PC-9 (cell line): ENCODE measurements at regions not wholly inside any gene's neighbourhood (a gene's known extent, or its start where the extent isn't known, plus 50 kb on each side); places are given as distances from the start of the nearest gene placed in this dataset.
A peak's percentile ranks its signal among the peaks of the same experiment; 100 is the strongest.

ENCODE experiments used
- BruUV-seq: library from RNA; stranded (reverse); fragments of 400-500 nt; replicated peaks from 2 replicates; lab custom pipeline; 2021; lab: Mats Ljungman, UMichigan
- CTCF ChIA-PET: fragments of 300-600 bp; sonication (Branson Sonifier 250); formaldehyde crosslinking; loops from one replicate; lab custom pipeline; 2022; ENCODE audit warnings: antibody characterized with exemption; lab: Charles Lee
- POLR2A ChIA-PET: fragments of 300-600 bp; sonication (Branson Sonifier 250); formaldehyde crosslinking; loops from one replicate; lab custom pipeline; 2022; ENCODE audit warnings: antibody characterized with exemption; ENCODE audit not compliant: unreplicated experiment; lab: Charles Lee
- DNase-seq, 2 experiments: peaks; one replicate each; pipeline versions ENCODE4 v3.0.0 to v3.0.0-alpha.2; 2015 to 2022; ENCODE audit warnings: mixed read lengths in 1 of 2
- H2AFZ ChIP-seq: fragments of 200-600 bp; sonication (generic); 2 replicates; pipeline ENCODE4 v1.8.1; 2017; ENCODE audit warnings: antibody characterized with exemption
- H3F3A ChIP-seq: fragments of 200-600 bp; sonication (generic); 2 replicates; pipeline ENCODE4 v1.8.1; 2017; ENCODE audit warnings: antibody characterized with exemption, mild to moderate bottlenecking, low read depth; ENCODE audit not compliant: insufficient read depth
- H3K27ac ChIP-seq: fragments of 200-600 bp; sonication (generic); 2 replicates; pipeline ENCODE4 v1.6.1; 2016; ENCODE audit warnings: mixed run types
- H3K27me3 ChIP-seq: fragments of 200-600 bp; sonication (generic); 2 replicates; pipeline ENCODE4 v1.6.1; 2016; ENCODE audit warnings: low read depth, mixed run types; ENCODE audit not compliant: insufficient read depth
- H3K36me3 ChIP-seq: fragments of 200-600 bp; sonication (generic); 2 replicates; pipeline ENCODE4 v1.6.1; 2016; ENCODE audit warnings: low read depth, mixed run types
- H3K4me1 ChIP-seq: fragments of 200-600 bp; sonication (generic); replicated peaks from 2 replicates; pipeline ENCODE4 v1.6.1; 2016; ENCODE audit warnings: mixed run types; ENCODE audit not compliant: insufficient read depth
- H3K4me2 ChIP-seq: fragments of 200-600 bp; sonication (generic); 2 replicates; pipeline ENCODE4 v1.6.1; 2017; ENCODE audit warnings: mixed run types
- H3K4me3 ChIP-seq: fragments of 200-600 bp; sonication (generic); 2 replicates; pipeline ENCODE4 v1.6.1; 2016; ENCODE audit warnings: mixed run types
- H3K79me2 ChIP-seq: fragments of 200-600 bp; sonication (generic); 2 replicates; pipeline ENCODE4 v1.6.1; 2017; ENCODE audit warnings: low read depth, mixed run types
- H3K9me2 ChIP-seq: fragments of 200-600 bp; sonication (generic); 2 replicates; pipeline ENCODE4 v1.8.1; 2017; ENCODE audit warnings: mild to moderate bottlenecking; ENCODE audit not compliant: insufficient read depth
- H3K9me3 ChIP-seq: fragments of 200-600 bp; sonication (generic); 2 replicates; pipeline ENCODE4 v1.8.1; 2016; ENCODE audit warnings: low read depth; ENCODE audit not compliant: insufficient read depth
- H4K20me1 ChIP-seq: fragments of 200-600 bp; sonication (generic); 2 replicates; pipeline ENCODE4 v1.8.1; 2017; ENCODE audit not compliant: insufficient read depth
- CTCF ChIP-seq: fragments of 200-600 bp; sonication (generic); conservative IDR thresholded peaks from 2 replicates; pipeline ENCODE4 v1.6.1; 2017; ENCODE audit warnings: mixed run types, antibody characterized with exemption, mild to moderate bottlenecking, moderate library complexity
- EZH2 ChIP-seq: fragments of 200-600 bp; sonication (generic); IDR thresholded peaks from 2 replicates; pipeline ENCODE4 v1.8.0; 2017; ENCODE audit warnings: antibody characterized with exemption, low read depth
- intact Hi-C: fragments of 100-400 bp; cut with micrococcal nuclease; formaldehyde crosslinking; loops from one replicate; pipeline ENCODE4 v1.10.0; 2022; ENCODE audit not compliant: unreplicated experiment

GRCh38 chr15:38646716-38647115 lies 82.1 kb upstream of the RASGRP1 start:
- no peak for DNase-seq
- no peaks in the 10 kb centered on the region for H3K36me3 ChIP-seq
- no peak overlapping the region for H2AFZ ChIP-seq
- ChIA-PET CTCF (no interaction called here), POLR2A (no interaction called here)
- no peak overlapping the region for H3K4me3 ChIP-seq
- no TSS peak for BruUV-seq
- H3F3A ChIP-seq: no peaks in the 10 kb centered on the region
- TF ChIP-seq CTCF (no peak), EZH2 (no peak)
- no peaks in the 10 kb centered on the region for H3K9me2 ChIP-seq
- no peaks in the 10 kb centered on the region for H3K4me1 ChIP-seq
- no peaks in the 10 kb centered on the region for H3K27me3 ChIP-seq
- H3K4me2 ChIP-seq: no peak overlapping the region
- intact Hi-C loops: loop anchor here (1.0 kb wide), 1 partner anchor 82 kb away; the partner anchor contains the start of gene RASGRP1
- H3K79me2 ChIP-seq: no peaks in the 10 kb centered on the region
- H4K20me1 ChIP-seq: no peaks in the 10 kb centered on the region
- H3K9me3 ChIP-seq: no peaks in the 10 kb centered on the region
- H3K27ac ChIP-seq: no peak overlapping the region

GRCh38 chr15:38647683-38648082 lies 83.1 kb upstream of the RASGRP1 start:
- no peaks in the 10 kb centered on the region for H3K36me3 ChIP-seq
- H3F3A ChIP-seq: no peaks in the 10 kb centered on the region
- ChIA-PET CTCF (interaction anchor here (0.6 kb wide), 1 partner anchor 1013 kb away, joined by 3 read pairs; no protein-coding TSS in a partner anchor), POLR2A (no interaction called here)
- DNase-seq: no peak
- no peak overlapping the region for H3K27ac ChIP-seq
- H3K4me2 ChIP-seq: no peak overlapping the region
- no peaks in the 10 kb centered on the region for H3K9me3 ChIP-seq
- no peak overlapping the region for H3K4me3 ChIP-seq
- intact Hi-C loops: loop anchor here (1.0 kb wide), 1 partner anchor 83 kb away; the partner anchor contains the start of gene RASGRP1
- H4K20me1 ChIP-seq: no peaks in the 10 kb centered on the region
- no TSS peak for BruUV-seq
- H3K4me1 ChIP-seq: no peaks in the 10 kb centered on the region
- H3K9me2 ChIP-seq: no peaks in the 10 kb centered on the region
- no peaks in the 10 kb centered on the region for H3K27me3 ChIP-seq
- no peaks in the 10 kb centered on the region for H3K79me2 ChIP-seq
- no peak for TF ChIP-seq EZH2
- peak; percentile 57 for TF ChIP-seq CTCF
- no peak overlapping the region for H2AFZ ChIP-seq

- Histone ChIP-seq H3K9me2 (no peaks in the 10 kb centered on the region), H3K36me3 (no peaks in the 10 kb centered on the region), H2AFZ (no peak overlapping the region), H3K4me3 (no peak overlapping the region), H3K4me2 (no peak overlapping the region), H3K4me1 (no peaks in the 10 kb centered on the region), H3K27ac (no peak overlapping the region), H3K9me3 (no peaks in the 10 kb centered on the region), H3F3A (no peaks in the 10 kb centered on the region), H3K79me2 (no peaks in the 10 kb centered on the region), H3K27me3 (no peaks in the 10 kb centered on the region), H4K20me1 (no peaks in the 10 kb centered on the region)
- TF ChIP-seq CTCF (no peak), EZH2 (no peak)
- ChIA-PET CTCF (no interaction called here), POLR2A (no interaction called here)
- no TSS peak for BruUV-seq
- no peak for DNase-seq
- intact Hi-C loops: no loop called here
Observed at GRCh38 chr15:38648121-38648843, 83.7 kb upstream of the RASGRP1 start.
